GM12878 (cell line): ENCODE measurements at regions not wholly inside any gene's neighbourhood (a gene's known extent, or its start where the extent isn't known, plus 50 kb on each side); places are given as distances from the start of the nearest gene placed in this dataset.

Source experiments
- CREB1 ChIP-seq: IDR thresholded peaks from 2 replicates; pipeline ENCODE4 v1.6.1; 2012; ENCODE audit warnings: low read depth, mild to moderate bottlenecking, inconsistent platforms
- ESRRA ChIP-seq: IDR thresholded peaks from 2 replicates; pipeline ENCODE4 v1.6.1; 2012; ENCODE audit warnings: mild to moderate bottlenecking, low read length, improper control_type of control experiment
- FOXM1 ChIP-seq: IDR thresholded peaks from 2 replicates; pipeline ENCODE4 v1.6.1; 2012; ENCODE audit warnings: low read depth, mild to moderate bottlenecking, inconsistent platforms, low read length, moderate library complexity
- PAX5 ChIP-seq: IDR thresholded peaks from 2 replicates; pipeline ENCODE4 v1.6.1; 2011; ENCODE audit warnings: low read depth, low read length, borderline replicate concordance
- RBBP5 ChIP-seq: fragments of 200-600 bp; sonication (generic); conservative IDR thresholded peaks from 2 replicates; pipeline ENCODE4 v1.6.1; 2016
- SRF ChIP-seq, 2 experiments: IDR thresholded peaks; 2 replicates each; pipeline ENCODE4 v1.6.1; 2011; ENCODE audit warnings: low read depth in 2 of 2, low read length in 2 of 2, mild to moderate bottlenecking in 1 of 2, moderate library complexity in 1 of 2
- SUZ12 ChIP-seq: fragments of 200-600 bp; sonication (generic); IDR thresholded peaks from one replicate; pipeline ENCODE4 v1.6.1; 2018; ENCODE audit warnings: antibody characterized with exemption, mild to moderate bottlenecking; ENCODE audit not compliant: unreplicated experiment
- YY1 ChIP-seq: IDR thresholded peaks from 2 replicates; pipeline ENCODE4 v1.6.1; 2011; ENCODE audit warnings: low read depth, mild to moderate bottlenecking, low read length
- TF ChIP-seq, protein P1 (sequence below): fragments of 450-650 bp; IDR thresholded peaks from 2 replicates; pipeline ENCODE4 v1.6.1; 2018; ENCODE audit warnings: mild to moderate bottlenecking, low read depth, moderate library complexity; ENCODE audit not compliant: partially characterized antibody
- TF ChIP-seq, protein P2 (sequence below), 3 experiments: IDR thresholded peaks in 2 of 3; conservative IDR thresholded peaks in 1 of 3; 2 replicates each; pipeline ENCODE4 v1.5.1; 2011; ENCODE audit warnings: low read depth in 3 of 3, low read length in 3 of 3, mild to moderate bottlenecking in 3 of 3, control low read depth in 2 of 3, moderate library complexity in 2 of 3, inconsistent platforms in 1 of 3, mixed read lengths in 1 of 3; ENCODE audit not compliant: control insufficient read depth in 2 of 3, insufficient read depth in 1 of 3; ENCODE audit errors: extremely low read depth in 1 of 3

DNA sequence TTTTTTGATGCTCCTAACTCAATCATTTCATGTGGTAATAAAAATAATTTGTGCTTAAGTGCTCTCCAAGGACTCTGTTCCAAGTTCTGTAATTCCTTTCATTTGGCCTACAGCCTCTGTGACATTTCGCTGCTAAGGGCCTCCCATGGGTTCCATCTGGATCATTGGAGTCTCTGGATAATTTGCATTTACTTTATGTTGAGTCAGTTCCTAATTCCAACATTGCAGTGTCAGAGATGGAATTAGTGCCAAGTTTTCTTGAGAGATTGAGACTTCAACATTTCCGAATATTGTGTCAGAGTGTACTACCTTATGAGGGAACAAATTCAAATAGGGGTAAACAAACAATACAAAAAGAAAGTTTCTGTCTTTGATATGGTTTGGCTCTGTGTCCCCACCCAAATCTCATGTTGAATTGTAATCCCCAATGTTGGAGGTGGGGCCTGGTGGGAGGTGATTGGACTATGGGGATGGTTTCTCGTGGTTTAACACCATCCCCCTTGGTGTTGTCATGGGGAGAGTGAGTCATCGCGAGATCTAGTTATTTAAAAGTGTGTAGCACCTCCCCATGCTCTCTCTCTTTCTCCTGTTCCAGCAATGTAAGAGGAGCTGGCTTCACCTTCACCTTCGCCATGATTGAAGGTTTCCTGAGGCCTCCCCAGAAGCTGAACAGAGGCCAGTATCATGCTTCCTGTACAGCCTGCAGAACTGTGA lies 244.1 kb upstream of the TBX18 start:
- TF ChIP-seq CREB1 (no peak), YY1 (no peak), SRF (IDR thresholded peaks at IDR 0.05; ENCODE audit: low read depth in 2 of 2, low read length in 2 of 2) (no peak), PAX5 (no peak), RBBP5 (no peak), ESRRA (no peak), SUZ12 (no peak), FOXM1 (no peak)
- TF ChIP-seq, protein P1, sequence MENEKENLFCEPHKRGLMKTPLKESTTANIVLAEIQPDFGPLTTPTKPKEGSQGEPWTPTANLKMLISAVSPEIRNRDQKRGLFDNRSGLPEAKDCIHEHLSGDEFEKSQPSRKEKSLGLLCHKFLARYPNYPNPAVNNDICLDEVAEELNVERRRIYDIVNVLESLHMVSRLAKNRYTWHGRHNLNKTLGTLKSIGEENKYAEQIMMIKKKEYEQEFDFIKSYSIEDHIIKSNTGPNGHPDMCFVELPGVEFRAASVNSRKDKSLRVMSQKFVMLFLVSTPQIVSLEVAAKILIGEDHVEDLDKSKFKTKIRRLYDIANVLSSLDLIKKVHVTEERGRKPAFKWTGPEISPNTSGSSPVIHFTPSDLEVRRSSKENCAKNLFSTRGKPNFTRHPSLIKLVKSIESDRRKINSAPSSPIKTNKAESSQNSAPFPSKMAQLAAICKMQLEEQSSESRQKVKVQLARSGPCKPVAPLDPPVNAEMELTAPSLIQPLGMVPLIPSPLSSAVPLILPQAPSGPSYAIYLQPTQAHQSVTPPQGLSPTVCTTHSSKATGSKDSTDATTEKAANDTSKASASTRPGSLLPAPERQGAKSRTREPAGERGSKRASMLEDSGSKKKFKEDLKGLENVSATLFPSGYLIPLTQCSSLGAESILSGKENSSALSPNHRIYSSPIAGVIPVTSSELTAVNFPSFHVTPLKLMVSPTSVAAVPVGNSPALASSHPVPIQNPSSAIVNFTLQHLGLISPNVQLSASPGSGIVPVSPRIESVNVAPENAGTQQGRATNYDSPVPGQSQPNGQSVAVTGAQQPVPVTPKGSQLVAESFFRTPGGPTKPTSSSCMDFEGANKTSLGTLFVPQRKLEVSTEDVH = no peak
- TF ChIP-seq, protein P2, sequence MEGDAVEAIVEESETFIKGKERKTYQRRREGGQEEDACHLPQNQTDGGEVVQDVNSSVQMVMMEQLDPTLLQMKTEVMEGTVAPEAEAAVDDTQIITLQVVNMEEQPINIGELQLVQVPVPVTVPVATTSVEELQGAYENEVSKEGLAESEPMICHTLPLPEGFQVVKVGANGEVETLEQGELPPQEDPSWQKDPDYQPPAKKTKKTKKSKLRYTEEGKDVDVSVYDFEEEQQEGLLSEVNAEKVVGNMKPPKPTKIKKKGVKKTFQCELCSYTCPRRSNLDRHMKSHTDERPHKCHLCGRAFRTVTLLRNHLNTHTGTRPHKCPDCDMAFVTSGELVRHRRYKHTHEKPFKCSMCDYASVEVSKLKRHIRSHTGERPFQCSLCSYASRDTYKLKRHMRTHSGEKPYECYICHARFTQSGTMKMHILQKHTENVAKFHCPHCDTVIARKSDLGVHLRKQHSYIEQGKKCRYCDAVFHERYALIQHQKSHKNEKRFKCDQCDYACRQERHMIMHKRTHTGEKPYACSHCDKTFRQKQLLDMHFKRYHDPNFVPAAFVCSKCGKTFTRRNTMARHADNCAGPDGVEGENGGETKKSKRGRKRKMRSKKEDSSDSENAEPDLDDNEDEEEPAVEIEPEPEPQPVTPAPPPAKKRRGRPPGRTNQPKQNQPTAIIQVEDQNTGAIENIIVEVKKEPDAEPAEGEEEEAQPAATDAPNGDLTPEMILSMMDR (IDR thresholded peaks at IDR 0.05 in 2 of 3, conservative IDR thresholded peaks at IDR 0.05 in 1 of 3; ENCODE audit: control insufficient read depth in 2 of 3, extremely low read depth in 1 of 3, insufficient read depth in 1 of 3, low read depth in 3 of 3, low read length in 3 of 3) = no peak
